M059J (cell line): ENCODE measurements at regions not wholly inside any gene's neighbourhood (a gene's known extent, or its start where the extent isn't known, plus 50 kb on each side); places are given as distances from the start of the nearest gene placed in this dataset.

Experiments
- DNase-seq: peaks from one replicate; pipeline ENCODE4 v3.0.0-alpha.2; 2012; ENCODE audit warnings: low read depth

- DNase-seq: peak; percentile 45
Measured at GRCh38 chr18:54717673-54718407, 110.4 kb upstream of the RAB27B start.

GRCh38 chr18:54718408-54718773 is 109.9 kb upstream of the RAB27B start:
- no peak for DNase-seq

DNA sequence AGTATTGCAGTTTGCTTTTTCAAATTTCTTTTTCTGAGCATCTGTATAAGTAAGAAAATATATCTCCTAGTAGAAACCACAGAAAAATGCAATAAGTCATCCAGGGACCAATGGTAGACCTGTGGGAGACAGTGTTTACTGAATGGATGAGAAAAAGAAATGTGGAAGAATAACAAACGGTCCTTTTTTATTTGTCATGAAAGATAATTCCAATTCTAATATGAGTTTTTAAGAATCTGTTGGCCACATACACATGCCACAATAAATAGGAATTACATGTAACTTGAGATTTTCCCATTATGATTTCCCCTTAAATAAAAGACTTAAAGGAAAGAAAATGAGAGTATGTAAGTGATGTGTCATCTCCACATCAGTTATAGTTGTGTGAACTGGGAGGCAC is 107.7 kb upstream of the RAB27B start:
- DNase-seq: no peak

DNA sequence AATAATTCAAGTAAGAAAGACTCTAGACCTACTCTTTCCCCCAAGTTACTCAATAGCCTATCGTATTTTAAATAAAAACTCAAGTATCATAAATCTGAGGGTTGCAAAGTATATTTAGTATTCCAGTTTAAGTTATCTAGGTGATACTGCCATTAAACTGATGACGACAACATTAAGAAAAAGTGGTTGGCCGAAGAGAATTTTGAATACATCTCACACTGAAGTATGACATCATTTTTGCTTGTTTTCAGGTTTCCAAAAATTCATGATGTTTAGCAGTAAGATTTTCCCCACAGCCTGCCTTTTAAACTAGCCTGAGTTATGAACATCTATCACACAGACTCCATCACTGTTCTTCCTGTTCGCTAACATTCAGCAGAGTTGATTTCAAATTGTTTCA is 102.1 kb upstream of the RAB27B start:
- no peak for DNase-seq

DNA sequence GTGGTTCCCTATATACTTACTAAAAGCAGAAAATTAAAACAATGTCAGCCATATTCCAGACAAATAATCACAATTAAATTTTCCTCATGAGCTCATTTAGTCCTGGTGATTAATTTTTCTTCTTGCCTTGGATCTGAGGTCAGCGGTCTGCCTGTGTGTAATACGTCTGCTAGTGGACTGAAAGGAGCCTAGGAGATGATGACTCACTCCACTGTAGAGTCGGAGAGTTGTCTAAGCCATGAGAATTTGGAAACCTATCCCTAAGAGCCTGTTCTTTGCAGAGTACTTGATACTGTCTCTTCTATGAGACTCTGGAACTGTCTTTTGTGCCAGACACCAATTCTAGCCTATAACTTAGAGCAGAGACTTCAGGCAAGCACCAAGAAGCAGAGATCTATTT is 94.2 kb upstream of the RAB27B start:
- peak; percentile 95 for DNase-seq

- peak; percentile 5 for DNase-seq
Measured at GRCh38 chr18:54736981-54737380, 91.3 kb upstream of the RAB27B start.

GRCh38 chr18:54737986-54738385 is 90.3 kb upstream of the RAB27B start:
- peak; percentile 78 for DNase-seq

DNA sequence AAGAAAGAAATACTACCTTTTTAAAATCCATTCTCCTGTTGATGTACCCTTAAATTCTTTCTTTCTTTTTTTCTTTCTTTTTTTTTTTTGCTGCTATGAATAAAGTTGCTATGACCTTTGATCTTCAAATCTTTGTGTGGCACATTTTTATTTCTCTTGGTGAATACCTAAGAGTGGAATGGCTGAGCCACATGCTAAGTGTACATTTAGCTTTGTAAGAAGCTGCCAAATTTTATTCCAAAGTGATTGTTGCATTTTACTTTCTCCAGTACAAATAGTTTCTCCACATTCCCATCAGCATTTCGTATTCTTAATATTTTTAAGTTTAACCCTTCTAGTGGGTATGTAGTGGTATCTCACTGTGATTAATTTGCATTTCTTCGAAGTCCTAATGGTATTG is 88.8 kb upstream of the RAB27B start:
- peak; percentile 30 for DNase-seq

GRCh38 chr18:54740136-54740846 is 88.0 kb upstream of the RAB27B start:
- DNase-seq: peak; percentile 75

DNA sequence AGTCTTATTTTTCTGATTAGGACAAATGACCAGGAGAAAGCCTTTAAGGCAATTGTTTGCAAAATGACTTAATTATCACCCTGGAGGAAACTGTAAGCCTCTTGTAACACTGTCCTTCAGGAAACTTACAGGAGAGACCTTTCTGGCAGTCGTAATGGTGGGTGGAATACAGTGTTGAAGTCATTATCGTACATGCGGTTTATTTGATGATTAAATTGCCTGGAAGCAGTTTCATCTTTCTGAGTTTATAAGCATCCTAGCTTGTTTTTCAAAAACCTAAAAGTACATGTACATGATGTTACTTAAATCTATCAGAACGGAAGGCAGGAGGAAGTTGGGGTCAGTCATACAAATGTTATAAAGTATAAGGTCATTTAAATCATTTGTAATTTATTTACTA is 86.2 kb upstream of the RAB27B start:
- DNase-seq: peak; percentile 50

GRCh38 chr18:54742659-54743604 is 85.3 kb upstream of the RAB27B start:
- DNase-seq: peak; percentile 96

DNA sequence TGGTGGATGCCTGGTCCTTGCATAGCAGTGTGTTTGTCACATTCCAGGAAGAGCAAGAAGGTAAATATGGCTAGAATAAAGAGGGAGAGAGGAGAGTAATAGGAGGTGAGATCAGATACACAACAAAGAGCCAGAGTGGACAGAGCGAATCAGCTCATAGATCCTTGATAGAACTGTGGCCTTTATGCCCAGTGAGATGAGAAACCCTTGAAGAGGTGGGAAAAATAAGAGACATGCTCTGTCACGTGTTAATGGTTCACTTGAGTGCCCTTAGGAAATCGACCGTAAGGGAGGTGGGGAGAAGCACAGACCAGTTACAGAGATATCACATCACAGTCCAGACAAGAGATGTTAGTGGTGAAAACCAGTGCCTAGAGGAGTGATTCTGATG is 84.7 kb upstream of the RAB27B start:
- DNase-seq: no peak

DNA sequence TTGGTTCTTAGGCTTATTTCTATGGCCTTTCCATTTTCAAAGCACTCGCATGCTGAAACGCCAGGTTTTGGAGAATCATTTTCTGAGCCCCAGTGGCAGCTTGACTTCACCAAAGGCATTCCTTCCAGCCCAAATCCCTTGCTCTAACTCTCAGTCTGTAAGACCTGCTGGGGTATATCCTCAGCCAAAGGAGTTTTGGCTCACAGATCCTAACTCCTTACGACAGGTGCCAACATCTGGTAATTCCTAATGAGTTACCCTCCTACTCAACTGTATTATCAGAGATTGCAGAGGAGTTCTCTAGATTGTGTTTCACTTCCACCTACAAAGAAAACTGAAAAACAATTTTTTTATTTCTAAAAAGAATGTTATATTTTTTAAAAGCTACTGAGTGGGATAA is 79.0 kb upstream of the RAB27B start:
- no peak for DNase-seq

GRCh38 chr18:54750350-54750749 is 77.9 kb upstream of the RAB27B start:
- no peak for DNase-seq

DNA sequence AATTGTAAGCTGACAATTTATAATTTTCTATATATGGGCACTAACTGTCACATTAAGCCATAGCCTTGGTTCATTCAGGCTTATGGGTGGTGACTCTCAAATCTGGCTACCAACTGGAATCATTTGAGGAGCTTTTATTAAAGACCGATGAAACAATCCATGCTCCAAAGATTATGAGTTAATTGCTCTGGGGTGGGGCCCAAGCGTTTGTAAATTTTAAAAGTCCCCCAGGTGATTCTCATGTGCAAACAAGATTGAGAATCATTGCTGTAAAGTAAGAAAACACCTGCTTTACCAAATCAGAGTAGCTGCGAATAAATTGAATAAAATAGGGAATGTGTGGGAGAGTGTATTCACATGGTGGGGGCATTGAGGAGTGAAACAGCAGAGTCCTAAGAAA is 76.1 kb upstream of the RAB27B start:
- no peak for DNase-seq

DNA sequence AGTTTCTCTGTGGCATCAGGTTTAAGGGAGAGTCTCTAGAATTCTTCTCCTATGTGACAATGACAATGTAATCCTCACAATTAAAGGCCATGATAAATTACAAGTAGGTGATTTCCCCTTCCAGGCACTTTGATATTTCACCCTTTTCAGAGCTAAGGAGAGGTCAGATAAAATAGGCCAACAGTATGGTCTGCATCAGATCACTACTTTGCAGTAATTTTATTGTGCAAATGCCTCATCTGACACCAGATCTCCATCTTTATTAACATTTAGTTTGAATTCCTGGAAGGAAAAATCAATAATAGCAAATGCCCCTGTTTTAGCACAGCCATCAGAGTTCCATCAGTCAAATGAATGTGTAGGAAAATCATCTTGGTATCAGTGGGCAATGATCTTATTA is 72.8 kb upstream of the RAB27B start:
- no peak for DNase-seq

GRCh38 chr18:54762386-54762785 is 65.9 kb upstream of the RAB27B start:
- no peak for DNase-seq

DNA sequence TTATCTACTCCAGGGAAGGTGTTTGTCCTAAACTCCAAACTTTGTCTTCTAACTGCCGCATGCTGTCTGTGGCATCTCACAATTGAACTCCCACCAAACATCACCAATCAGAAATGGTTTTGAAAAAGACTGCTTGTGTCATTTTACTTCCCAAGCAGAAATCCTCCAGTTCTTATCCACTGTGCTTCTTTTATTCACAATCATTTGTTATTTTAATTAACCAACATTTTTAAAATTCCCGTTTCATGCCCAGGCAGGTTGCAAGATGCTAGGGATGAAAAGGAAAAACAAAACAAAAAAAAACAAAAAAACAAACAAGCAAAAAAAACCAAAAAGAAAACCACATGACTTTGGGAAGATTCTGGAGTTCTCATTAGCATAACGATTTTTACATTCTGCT is 63.5 kb upstream of the RAB27B start:
- no peak for DNase-seq

GRCh38 chr18:54765636-54766375 is 62.5 kb upstream of the RAB27B start:
- DNase-seq: no peak

- no peak for DNase-seq
Measured at GRCh38 chr18:54766634-54767033, 61.6 kb upstream of the RAB27B start.

DNA sequence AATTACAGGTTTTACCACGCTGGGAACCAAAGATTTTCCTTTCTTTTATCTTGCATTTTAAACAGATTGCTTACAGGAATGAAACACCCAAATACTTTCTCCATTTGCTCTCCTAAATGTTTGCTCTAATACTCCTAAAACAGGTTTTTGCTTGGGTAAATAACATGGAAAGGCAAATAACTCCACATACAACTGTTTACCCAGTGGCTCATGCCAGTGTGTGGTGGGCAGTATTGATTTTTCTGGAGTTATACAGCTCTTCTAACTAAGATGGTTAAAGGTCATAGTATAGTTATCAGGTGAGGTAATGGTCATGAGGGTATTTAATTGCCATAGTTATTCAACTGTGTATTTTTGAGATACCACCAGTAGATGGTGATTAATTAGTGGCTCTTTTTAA is 61.2 kb upstream of the RAB27B start:
- no peak for DNase-seq
